Skin of body (tissue), 1 donor: ENCODE measurements at regions not wholly inside any gene's neighbourhood (a gene's known extent, or its start where the extent isn't known, plus 50 kb on each side); places are given as distances from the start of the nearest gene placed in this dataset.
"Not testable (repeated sequence)": the region's sequence is repeated elsewhere in the genome, so short reads cannot be mapped to it uniquely, and the experiment has no call there.

Source experiments
- DNase-seq: peaks from one replicate; lab custom pipeline; 2025; lab: John Stamatoyannopoulos, UW

DNA sequence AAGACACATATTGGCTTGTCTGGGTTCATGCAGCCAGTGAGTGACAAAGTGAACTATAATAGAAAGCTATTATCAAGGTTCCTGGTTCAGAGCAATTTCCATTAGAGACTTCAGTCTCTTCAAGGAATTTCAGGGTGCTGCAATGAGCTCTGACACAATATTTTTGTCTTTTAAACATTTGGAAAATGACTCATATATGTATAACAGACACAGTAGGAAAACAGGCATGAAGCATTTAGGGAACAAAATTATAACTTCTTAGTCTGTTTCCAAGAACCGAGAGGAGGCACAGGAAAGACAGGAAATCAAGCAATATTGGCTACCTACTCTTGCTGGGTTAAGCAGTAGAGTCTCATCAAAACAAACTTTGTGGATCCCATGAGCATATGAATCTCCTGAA is 170.4 kb downstream of the PTPRC start:
- no peak for DNase-seq

GRCh38 chr1:198811449-198811848 is 172.6 kb downstream of the PTPRC start:
- no peak for DNase-seq

DNA sequence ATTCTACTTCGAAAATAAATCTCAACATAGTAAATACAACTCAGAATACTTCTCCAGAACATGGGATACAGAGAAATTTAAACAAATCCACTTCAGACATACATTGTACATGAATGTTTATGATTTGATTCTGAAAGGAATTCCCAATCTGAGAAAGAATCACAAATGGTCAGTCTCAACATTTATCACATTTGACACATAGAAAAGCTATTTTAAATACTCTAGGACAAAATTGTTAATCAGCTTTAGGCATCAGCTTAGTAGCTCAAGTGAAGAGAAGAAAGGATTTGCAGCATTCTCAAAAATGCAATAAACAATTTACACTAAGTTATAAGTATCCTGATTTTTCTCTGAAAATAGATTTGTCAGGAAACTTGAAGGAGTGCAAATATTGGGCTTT is 184.8 kb downstream of the PTPRC start:
- no peak for DNase-seq

GRCh38 chr1:198825254-198825653 is 186.4 kb downstream of the PTPRC start:
- DNase-seq, result no peak

GRCh38 chr1:198829356-198829755 is 190.5 kb downstream of the PTPRC start:
- DNase-seq, result no peak

- no peak for DNase-seq
Observed at GRCh38 chr1:198829944-198830343, 191.1 kb downstream of the PTPRC start.

- DNase-seq, result no peak
Observed at GRCh38 chr1:198830412-198830811, 191.6 kb downstream of the PTPRC start.

- no peak for DNase-seq
Observed at GRCh38 chr1:198833706-198834503, 195.1 kb downstream of the PTPRC start.

GRCh38 chr1:198837278-198838021 is 198.6 kb downstream of the PTPRC start:
- no peak for DNase-seq

DNA sequence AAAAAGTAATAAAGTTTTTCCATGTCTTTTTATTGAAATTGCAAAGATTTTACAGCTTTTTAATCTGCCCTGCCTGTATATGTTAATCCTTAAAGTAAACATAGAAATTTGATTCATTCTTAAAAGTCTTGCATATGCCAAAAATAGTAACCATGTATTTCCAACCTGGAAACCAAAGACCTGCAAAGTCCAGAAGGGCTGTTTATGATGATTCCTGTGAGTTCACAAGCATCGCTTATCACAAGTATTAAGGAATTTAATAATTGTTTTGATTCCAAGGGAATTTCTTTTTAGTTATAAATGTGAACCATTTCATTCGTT is 199.1 kb downstream of the PTPRC start:
- no peak for DNase-seq

GRCh38 chr1:198841477-198841876 is 202.6 kb downstream of the PTPRC start:
- no peak for DNase-seq

DNA sequence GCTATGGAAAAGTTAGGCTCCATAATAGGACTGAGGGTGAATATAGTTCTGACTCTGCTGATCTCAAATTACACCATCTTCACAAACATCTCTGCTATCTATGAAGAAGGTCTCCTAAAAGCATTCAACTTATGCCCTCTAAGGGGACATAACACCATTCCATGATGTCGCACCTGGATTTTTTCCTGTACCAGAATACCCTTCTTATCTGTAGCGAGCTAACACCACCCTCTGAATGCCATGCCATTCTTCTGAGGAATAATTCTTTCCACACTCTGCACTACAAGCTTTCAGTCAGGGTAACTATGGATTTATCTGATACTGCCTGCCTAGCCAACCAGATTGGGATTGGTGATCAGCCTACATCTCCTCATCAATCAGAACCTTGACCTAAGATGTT is 203.8 kb downstream of the PTPRC start:
- DNase-seq, result no peak

GRCh38 chr1:198845271-198845670 is 206.4 kb downstream of the PTPRC start:
- DNase-seq, result no peak

- no peak for DNase-seq
Observed at GRCh38 chr1:198845851-198846250, 207.0 kb downstream of the PTPRC start.

GRCh38 chr1:198846556-198846955 is 207.7 kb downstream of the PTPRC start:
- no peak for DNase-seq

DNA sequence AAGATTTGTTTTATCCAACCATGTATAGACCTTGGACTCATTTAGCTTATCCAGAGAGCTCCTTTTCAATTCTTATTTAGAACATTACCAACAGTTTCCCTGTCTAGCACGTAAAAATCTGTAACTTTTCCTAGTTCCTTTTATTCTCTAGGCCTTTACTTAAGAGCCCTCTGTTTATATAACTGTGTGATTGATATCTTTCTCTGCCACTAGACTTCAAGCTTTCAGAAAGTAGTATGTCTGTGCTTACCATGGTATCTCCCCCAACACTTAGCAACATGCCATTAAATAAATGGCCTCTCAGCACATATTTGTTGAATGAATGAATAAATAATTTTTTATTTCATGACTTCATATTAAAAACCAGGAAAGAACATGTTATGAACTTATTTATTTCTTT is 209.4 kb downstream of the PTPRC start:
- DNase-seq, result no peak

- DNase-seq, result no peak
Observed at GRCh38 chr1:198848649-198849048, 209.8 kb downstream of the PTPRC start.

GRCh38 chr1:198849093-198849492 is 210.3 kb downstream of the PTPRC start:
- no peak for DNase-seq

GRCh38 chr1:198850196-198850595 is 211.4 kb downstream of the PTPRC start:
- DNase-seq, result no peak

GRCh38 chr1:198850966-198851365 is 212.1 kb downstream of the PTPRC start:
- not testable (repeated sequence) for DNase-seq

GRCh38 chr1:198856601-198857000 is 217.8 kb downstream of the PTPRC start:
- DNase-seq, result no peak

DNA sequence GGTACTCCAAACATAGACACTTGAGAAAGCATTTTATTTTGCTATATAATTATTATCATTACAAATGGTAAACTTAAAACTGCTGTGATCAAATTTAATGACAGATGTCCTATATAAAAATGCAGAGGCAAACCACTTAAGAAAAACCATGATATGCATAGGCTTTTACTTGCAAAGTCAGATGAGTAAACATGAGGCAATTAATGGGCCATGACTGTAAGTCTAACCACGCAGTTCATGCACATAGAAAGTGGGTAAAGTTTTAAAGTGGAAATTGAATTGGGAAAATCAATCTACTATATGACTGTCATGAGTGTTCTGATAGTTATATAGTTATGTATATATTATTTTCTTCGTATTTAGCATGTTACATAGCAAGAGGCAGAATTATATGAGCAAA is 219.2 kb downstream of the PTPRC start:
- DNase-seq, result no peak

DNA sequence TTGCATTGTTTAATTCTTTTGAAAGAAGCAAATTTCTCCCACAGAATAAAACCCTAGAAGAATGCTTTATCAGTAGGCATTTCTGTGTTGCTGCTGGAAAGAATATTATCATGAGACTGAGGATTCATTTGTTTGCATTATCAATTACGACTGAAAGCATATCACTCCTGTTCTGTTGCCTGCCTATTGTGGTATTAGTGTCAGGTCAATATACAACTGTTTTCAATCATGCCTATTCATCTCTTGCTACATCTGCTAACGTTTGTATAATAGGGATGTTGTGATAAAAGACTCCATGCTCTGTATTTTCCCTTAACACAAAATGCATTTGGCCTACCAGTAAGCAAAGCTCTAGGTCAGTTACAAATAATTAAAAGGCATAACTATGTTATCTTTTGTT is 221.5 kb downstream of the PTPRC start:
- DNase-seq, result no peak
